ENCODE measurements at regions not wholly inside any gene's neighbourhood (a gene's known extent, or its start where the extent isn't known, plus 50 kb on each side); places are given as distances from the start of the nearest gene placed in this dataset.

GRCh38 chr2:43171789-43172188 is 54.6 kb downstream of the ZFP36L2 start:
- Histone ChIP-seq H3K4me3 (ENCODE audit: low read depth, low read length) (no peak overlapping the region), H3K9me3 (ENCODE audit: control insufficient read depth, insufficient read depth, low read length) (peaks cover 35% of the 10 kb centered on the region), H3K27ac (ENCODE audit: low read depth, low read length) (no peak overlapping the region), H3K27me3 (ENCODE audit: control insufficient read depth, insufficient read depth, low read length) (no peaks in the 10 kb centered on the region)
- TF ChIP-seq CTCF (IDR thresholded peaks at IDR 0.05; ENCODE audit: low read depth, low read length), result no peak
- no peak for DNase-seq (ENCODE audit: low read depth, low spot score)
- CTCF ChIA-PET, result no interaction called here
- POLR2A ChIA-PET, result interaction anchor here (0.6 kb wide), 2 partner anchors 284 to 384 kb away, joined by 3 read pairs; no protein-coding TSS in a partner anchor

DNA sequence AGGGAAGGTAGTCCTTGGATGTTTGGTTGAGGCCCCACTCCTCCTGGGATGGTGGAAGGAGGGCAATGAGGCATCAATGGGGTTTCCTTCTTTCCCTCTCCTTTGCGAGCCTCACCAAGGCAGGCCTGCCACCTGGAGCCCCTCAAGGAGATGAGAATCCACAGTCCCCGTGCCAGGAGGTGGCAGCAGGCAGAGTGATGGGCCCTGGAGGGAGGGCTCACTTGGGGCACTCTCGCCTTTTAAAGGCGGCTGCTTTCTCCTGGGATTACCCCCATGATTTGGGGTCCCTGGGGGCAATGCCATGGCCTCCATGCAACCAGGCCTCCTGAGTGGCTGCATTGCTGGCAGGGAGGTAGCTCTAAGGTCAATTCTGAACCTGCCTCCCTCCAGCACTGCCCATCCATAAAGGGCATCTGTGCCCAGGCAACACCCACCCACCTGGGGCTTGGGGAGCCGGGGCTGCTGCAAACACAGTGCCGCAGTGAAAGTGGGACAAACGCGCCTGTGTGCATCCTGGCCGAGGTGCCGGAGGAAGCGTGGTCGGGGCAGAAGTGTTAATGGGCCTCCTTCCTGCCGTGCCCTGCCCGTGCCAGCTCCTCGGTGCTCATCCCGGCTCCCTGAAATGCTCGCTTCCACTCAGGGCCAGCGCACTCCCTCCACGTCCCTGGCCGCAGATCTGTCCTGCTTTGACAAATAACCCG is 55.9 kb downstream of the ZFP36L2 start:
- Histone ChIP-seq H3K9me3 (ENCODE audit: control insufficient read depth, insufficient read depth, low read length) (peaks cover 23% of the 10 kb centered on the region), H3K27ac (ENCODE audit: low read depth, low read length) (no peak overlapping the region), H3K27me3 (ENCODE audit: control insufficient read depth, insufficient read depth, low read length) (no peaks in the 10 kb centered on the region), H3K4me3 (ENCODE audit: low read depth, low read length) (no peak overlapping the region)
- CTCF ChIA-PET, result no interaction called here
- DNase-seq (ENCODE audit: low read depth, low spot score), result no peak
- TF ChIP-seq CTCF (IDR thresholded peaks at IDR 0.05; ENCODE audit: low read depth, low read length), result no peak
- POLR2A ChIA-PET, result no interaction called here

GRCh38 chr2:43169987-43170386 is 56.4 kb downstream of the ZFP36L2 start:
- no peak for DNase-seq (ENCODE audit: low read depth, low spot score)
- ChIA-PET CTCF (no interaction called here), POLR2A (no interaction called here)

DNA sequence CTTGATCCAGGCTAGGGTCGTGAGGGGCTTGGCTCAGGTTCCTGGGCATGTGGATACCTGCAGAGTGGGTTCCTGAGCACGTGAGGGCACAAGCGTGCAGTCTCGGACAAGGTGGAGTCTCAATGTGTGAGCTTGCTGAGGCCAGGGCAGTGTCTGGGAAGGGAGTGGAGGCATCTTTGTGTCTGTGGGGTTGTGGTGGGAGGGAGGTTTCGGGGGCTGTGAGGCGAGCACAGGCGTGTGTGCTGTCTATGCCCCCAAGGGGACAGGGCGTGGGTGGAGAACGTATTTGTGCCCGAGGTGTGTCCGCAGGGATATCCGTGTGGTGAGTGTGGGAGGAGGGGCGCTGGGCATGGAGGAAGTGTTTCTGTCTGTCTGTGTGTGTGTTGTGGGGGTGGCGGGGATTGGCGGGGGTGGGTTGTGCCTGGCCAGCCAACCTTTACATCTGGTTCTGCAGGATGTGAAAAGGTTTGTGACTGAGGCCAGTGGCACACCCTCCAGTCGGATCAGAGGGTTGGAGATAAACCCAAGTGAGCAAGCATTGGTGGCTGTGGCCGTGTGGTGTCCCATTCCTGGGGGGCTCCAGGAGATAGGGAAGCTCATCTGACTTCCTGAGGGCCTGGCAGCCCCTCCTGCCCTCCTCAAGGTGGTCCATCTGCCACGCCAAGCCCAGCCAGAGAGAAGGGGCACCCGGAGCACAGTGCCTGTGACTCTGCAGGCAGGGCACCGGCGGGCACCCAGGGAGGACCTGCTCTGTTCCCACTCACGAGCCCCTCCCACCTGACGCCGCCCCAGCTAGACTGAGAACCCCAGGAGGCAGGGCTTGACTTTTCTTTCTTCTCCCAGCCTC is 57.1 kb downstream of the ZFP36L2 start:
- peak overlapping the region; percentile 21 for H3K27ac ChIP-seq (ENCODE audit: low read depth, low read length)
- DNase-seq (ENCODE audit: low read depth, low spot score), result no peak
- ChIA-PET POLR2A (interaction anchor here (1.0 kb wide), 1 partner anchor 145 kb away, joined by 3 read pairs; no protein-coding TSS in a partner anchor), CTCF (no interaction called here)
- TF ChIP-seq CTCF (IDR thresholded peaks at IDR 0.05; ENCODE audit: low read depth, low read length), result no peak
- H3K9me3 ChIP-seq (ENCODE audit: control insufficient read depth, insufficient read depth, low read length), result peaks cover 11% of the 10 kb centered on the region
- H3K27me3 ChIP-seq (ENCODE audit: control insufficient read depth, insufficient read depth, low read length), result no peaks in the 10 kb centered on the region
- no peak overlapping the region for H3K4me3 ChIP-seq (ENCODE audit: low read depth, low read length)

More at GRCh38 chr2:43169987-43170386, 56.4 kb downstream of the ZFP36L2 start:
- Histone ChIP-seq H3K27ac (ENCODE audit: low read depth, low read length) (no peak overlapping the region), H3K9me3 (ENCODE audit: control insufficient read depth, insufficient read depth, low read length) (peaks cover 17% of the 10 kb centered on the region), H3K4me3 (ENCODE audit: low read depth, low read length) (no peak overlapping the region), H3K27me3 (ENCODE audit: control insufficient read depth, insufficient read depth, low read length) (no peaks in the 10 kb centered on the region)
- peak; percentile 44 for TF ChIP-seq CTCF (IDR thresholded peaks at IDR 0.05; ENCODE audit: low read depth, low read length)

DNA sequence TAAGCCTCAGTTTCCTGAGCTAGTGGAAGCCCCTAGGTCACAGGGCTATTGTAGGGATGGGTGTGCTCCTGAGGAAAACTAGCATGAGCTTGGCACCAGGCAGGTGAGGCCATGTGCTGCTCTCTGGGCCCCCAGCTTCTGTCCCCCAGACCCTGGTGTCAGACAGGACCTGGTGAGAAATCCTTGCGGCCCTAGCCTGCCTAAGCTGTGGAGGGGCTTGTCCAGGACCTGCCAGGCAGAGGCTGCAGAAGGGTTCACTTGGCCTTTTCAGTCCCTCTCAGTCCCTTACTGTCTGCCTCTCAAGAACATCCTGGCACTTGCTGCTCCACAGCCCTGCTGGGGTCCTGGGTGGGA is 58.4 kb downstream of the ZFP36L2 start:
- no peaks in the 10 kb centered on the region for H3K27me3 ChIP-seq (ENCODE audit: control insufficient read depth, insufficient read depth, low read length)
- H3K4me3 ChIP-seq (ENCODE audit: low read depth, low read length), result no peak overlapping the region
- H3K9me3 ChIP-seq (ENCODE audit: control insufficient read depth, insufficient read depth, low read length), result no peaks in the 10 kb centered on the region
- POLR2A ChIA-PET, result no interaction called here
- H3K27ac ChIP-seq (ENCODE audit: low read depth, low read length), result no peak overlapping the region
- no peak for TF ChIP-seq CTCF (IDR thresholded peaks at IDR 0.05; ENCODE audit: low read depth, low read length)
- CTCF ChIA-PET, result no interaction called here
- DNase-seq (ENCODE audit: low read depth, low spot score), result no peak

Measured in AG04450 (cell line).